GM12878 (cell line): ENCODE measurements at regions not wholly inside any gene's neighbourhood (a gene's known extent, or its start where the extent isn't known, plus 50 kb on each side); places are given as distances from the start of the nearest gene placed in this dataset.

Source experiments
- BRCA1 ChIP-seq: IDR thresholded peaks from 2 replicates; pipeline ENCODE4 v1.6.1; 2011; ENCODE audit warnings: low read depth, low read length, improper control_type of control experiment
- ETV6 ChIP-seq, 2 experiments: fragments of 450-650 bp in 1 of 2; IDR thresholded peaks in 1 of 2; conservative IDR thresholded peaks in 1 of 2; 2 replicates each; pipeline ENCODE4 v1.6.1; 2014; ENCODE audit warnings: antibody characterized with exemption in 1 of 2, borderline replicate concordance in 1 of 2, low read depth in 1 of 2, mild to moderate bottlenecking in 1 of 2, moderate library complexity in 1 of 2
- MTA2 ChIP-seq: fragments of 450-650 bp; IDR thresholded peaks from 2 replicates; pipeline ENCODE4 v1.6.1; 2016; ENCODE audit warnings: low read depth, mild to moderate bottlenecking, moderate library complexity
- NR2F1 ChIP-seq: fragments of 450-650 bp; conservative IDR thresholded peaks from 2 replicates; pipeline ENCODE4 v1.6.1; 2017; ENCODE audit warnings: mild to moderate bottlenecking
- POLR2A ChIP-seq: IDR thresholded peaks from 2 replicates; pipeline ENCODE4 v1.6.1; 2011; ENCODE audit warnings: low read depth, mild to moderate bottlenecking, low read length
- RAD51 ChIP-seq: fragments of 450-650 bp; IDR thresholded peaks from 2 replicates; pipeline ENCODE4 v1.6.1; 2016; ENCODE audit warnings: moderate library complexity, mild to moderate bottlenecking, inconsistent platforms
- WRNIP1 ChIP-seq: IDR thresholded peaks from 2 replicates; pipeline ENCODE4 v1.6.1; 2011; ENCODE audit warnings: low read depth, low read length, improper control_type of control experiment, borderline replicate concordance
- TF ChIP-seq, protein P1 (sequence below): fragments of 450-650 bp; IDR thresholded peaks from 2 replicates; pipeline ENCODE4 v1.6.1; 2017; ENCODE audit warnings: mild to moderate bottlenecking, moderate library complexity
- TF ChIP-seq, protein P2 (sequence below): IDR thresholded peaks from 2 replicates; pipeline ENCODE4 v1.6.1; 2011; ENCODE audit warnings: low read depth, low read length, improper control_type of control experiment, borderline replicate concordance
- TF ChIP-seq, protein P3 (sequence below): fragments of 450-650 bp; IDR thresholded peaks from 2 replicates; pipeline ENCODE4 v1.6.1; 2018; ENCODE audit warnings: borderline replicate concordance, mild to moderate bottlenecking; ENCODE audit not compliant: partially characterized antibody

DNA sequence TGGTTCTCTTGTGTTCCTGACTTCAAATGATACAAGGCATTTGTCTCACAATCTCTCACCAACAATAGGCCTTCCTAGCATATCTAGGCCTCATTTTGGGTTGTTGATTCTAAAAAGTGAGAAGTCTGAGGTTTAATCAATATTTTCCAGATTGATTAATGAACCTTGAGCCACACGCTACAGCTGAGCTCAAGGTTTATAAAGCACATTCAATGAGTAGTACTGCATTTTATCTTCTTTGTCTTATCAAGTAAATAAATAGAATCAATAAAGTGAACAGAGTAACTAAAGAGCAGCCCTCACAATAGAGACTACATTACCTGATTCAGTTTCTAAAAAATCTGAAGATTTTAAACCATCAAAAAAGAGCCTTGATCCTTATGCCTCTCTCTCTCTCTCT, 407.5 kb upstream of the CLEC14A start (continued):
- TF ChIP-seq, protein P1, sequence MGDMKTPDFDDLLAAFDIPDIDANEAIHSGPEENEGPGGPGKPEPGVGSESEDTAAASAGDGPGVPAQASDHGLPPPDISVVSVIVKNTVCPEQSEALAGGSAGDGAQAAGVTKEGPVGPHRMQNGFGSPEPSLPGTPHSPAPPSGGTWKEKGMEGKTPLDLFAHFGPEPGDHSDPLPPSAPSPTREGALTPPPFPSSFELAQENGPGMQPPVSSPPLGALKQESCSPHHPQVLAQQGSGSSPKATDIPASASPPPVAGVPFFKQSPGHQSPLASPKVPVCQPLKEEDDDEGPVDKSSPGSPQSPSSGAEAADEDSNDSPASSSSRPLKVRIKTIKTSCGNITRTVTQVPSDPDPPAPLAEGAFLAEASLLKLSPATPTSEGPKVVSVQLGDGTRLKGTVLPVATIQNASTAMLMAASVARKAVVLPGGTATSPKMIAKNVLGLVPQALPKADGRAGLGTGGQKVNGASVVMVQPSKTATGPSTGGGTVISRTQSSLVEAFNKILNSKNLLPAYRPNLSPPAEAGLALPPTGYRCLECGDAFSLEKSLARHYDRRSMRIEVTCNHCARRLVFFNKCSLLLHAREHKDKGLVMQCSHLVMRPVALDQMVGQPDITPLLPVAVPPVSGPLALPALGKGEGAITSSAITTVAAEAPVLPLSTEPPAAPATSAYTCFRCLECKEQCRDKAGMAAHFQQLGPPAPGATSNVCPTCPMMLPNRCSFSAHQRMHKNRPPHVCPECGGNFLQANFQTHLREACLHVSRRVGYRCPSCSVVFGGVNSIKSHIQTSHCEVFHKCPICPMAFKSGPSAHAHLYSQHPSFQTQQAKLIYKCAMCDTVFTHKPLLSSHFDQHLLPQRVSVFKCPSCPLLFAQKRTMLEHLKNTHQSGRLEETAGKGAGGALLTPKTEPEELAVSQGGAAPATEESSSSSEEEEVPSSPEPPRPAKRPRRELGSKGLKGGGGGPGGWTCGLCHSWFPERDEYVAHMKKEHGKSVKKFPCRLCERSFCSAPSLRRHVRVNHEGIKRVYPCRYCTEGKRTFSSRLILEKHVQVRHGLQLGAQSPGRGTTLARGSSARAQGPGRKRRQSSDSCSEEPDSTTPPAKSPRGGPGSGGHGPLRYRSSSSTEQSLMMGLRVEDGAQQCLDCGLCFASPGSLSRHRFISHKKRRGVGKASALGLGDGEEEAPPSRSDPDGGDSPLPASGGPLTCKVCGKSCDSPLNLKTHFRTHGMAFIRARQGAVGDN: no peak
- TF ChIP-seq, protein P2, sequence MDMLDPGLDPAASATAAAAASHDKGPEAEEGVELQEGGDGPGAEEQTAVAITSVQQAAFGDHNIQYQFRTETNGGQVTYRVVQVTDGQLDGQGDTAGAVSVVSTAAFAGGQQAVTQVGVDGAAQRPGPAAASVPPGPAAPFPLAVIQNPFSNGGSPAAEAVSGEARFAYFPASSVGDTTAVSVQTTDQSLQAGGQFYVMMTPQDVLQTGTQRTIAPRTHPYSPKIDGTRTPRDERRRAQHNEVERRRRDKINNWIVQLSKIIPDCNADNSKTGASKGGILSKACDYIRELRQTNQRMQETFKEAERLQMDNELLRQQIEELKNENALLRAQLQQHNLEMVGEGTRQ: no peak
- TF ChIP-seq WRNIP1 (no peak), NR2F1 (no peak), BRCA1 (no peak), MTA2 (no peak), RAD51 (no peak), POLR2A (no peak), ETV6 (conservative IDR thresholded peaks at IDR 0.05 in 1 of 2, IDR thresholded peaks at IDR 0.05 in 1 of 2; ENCODE audit: borderline replicate concordance in 1 of 2, low read depth in 1 of 2) (no peak)
- TF ChIP-seq, protein P3, sequence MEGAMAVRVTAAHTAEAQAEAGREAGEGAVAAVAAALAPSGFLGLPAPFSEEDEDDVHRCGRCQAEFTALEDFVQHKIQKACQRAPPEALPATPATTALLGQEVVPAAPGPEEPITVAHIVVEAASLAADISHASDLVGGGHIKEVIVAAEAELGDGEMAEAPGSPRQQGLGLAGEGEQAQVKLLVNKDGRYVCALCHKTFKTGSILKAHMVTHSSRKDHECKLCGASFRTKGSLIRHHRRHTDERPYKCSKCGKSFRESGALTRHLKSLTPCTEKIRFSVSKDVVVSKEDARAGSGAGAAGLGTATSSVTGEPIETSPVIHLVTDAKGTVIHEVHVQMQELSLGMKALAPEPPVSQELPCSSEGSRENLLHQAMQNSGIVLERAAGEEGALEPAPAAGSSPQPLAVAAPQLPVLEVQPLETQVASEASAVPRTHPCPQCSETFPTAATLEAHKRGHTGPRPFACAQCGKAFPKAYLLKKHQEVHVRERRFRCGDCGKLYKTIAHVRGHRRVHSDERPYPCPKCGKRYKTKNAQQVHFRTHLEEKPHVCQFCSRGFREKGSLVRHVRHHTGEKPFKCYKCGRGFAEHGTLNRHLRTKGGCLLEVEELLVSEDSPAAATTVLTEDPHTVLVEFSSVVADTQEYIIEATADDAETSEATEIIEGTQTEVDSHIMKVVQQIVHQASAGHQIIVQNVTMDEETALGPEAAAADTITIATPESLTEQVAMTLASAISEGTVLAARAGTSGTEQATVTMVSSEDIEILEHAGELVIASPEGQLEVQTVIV: no peak
